Calu3 (cell line): ENCODE measurements at regions not wholly inside any gene's neighbourhood (a gene's known extent, or its start where the extent isn't known, plus 50 kb on each side); places are given as distances from the start of the nearest gene placed in this dataset.

Source experiments
- BruUV-seq: library from RNA; stranded (reverse); fragments of 400-500 nt; replicated peaks from 2 replicates; lab custom pipeline; 2021; lab: Mats Ljungman, UMichigan
- CTCF ChIA-PET: fragments of 300-600 bp; sonication (Branson Sonifier 250); formaldehyde crosslinking; loops from one replicate; lab custom pipeline; 2022; ENCODE audit warnings: antibody characterized with exemption; lab: Charles Lee
- DNase-seq: peaks from one replicate; pipeline ENCODE4 v3.0.0; 2022
- H3K27ac Mint-ChIP-seq: one replicate; pipeline ENCODE4 v1.8.0; 2022; ENCODE audit warnings: mixed read lengths; ENCODE audit not compliant: unreplicated experiment
- H3K27me3 Mint-ChIP-seq: one replicate; pipeline ENCODE4 v1.8.0; 2022; ENCODE audit warnings: mixed read lengths; ENCODE audit not compliant: unreplicated experiment
- H3K36me3 Mint-ChIP-seq: one replicate; pipeline ENCODE4 v1.8.0; 2022; ENCODE audit warnings: mild to moderate bottlenecking, moderate library complexity, mixed read lengths; ENCODE audit not compliant: insufficient read depth, unreplicated experiment
- H3K4me1 Mint-ChIP-seq: one replicate; pipeline ENCODE4 v1.8.0; 2022; ENCODE audit warnings: mild to moderate bottlenecking, low read depth, mixed read lengths; ENCODE audit not compliant: unreplicated experiment
- H3K4me3 Mint-ChIP-seq: one replicate; pipeline ENCODE4 v1.8.0; 2022; ENCODE audit warnings: mild to moderate bottlenecking, low read depth, moderate library complexity, mixed read lengths; ENCODE audit not compliant: unreplicated experiment
- H3K9me3 Mint-ChIP-seq: one replicate; pipeline ENCODE4 v1.8.0; 2022; ENCODE audit warnings: low read depth, mixed read lengths; ENCODE audit not compliant: unreplicated experiment
- CTCF ChIP-seq: fragments of 200-600 bp; IDR thresholded peaks from one replicate; pipeline ENCODE4 v1.8.0; 2022; ENCODE audit warnings: antibody characterized with exemption; ENCODE audit not compliant: unreplicated experiment
- intact Hi-C: fragments of 100-400 bp; cut with micrococcal nuclease; formaldehyde crosslinking; loops from one replicate; pipeline ENCODE4 v1.10.0; 2022; ENCODE audit not compliant: unreplicated experiment

- no peak overlapping the region for H3K4me3 Mint-ChIP-seq
- H3K9me3 Mint-ChIP-seq: no peaks in the 10 kb centered on the region
- no peak for TF ChIP-seq CTCF
- H3K36me3 Mint-ChIP-seq: no peaks in the 10 kb centered on the region
- H3K27ac Mint-ChIP-seq: no peak overlapping the region
- H3K4me1 Mint-ChIP-seq: no peaks in the 10 kb centered on the region
- intact Hi-C loops: no loop called here
- BruUV-seq: no TSS peak
- CTCF ChIA-PET: no interaction called here
- no peak for DNase-seq
- H3K27me3 Mint-ChIP-seq: peaks cover 49% of the 10 kb centered on the region
Observed at GRCh38 chr2:66324356-66324755, 110.6 kb upstream of the MEIS1 start.

- no peaks in the 10 kb centered on the region for H3K9me3 Mint-ChIP-seq
- TF ChIP-seq CTCF: no peak
- peaks cover 41% of the 10 kb centered on the region for H3K27me3 Mint-ChIP-seq
- CTCF ChIA-PET: interaction anchor here (0.6 to 0.7 kb wide), 2 partner anchors 11 to 739 kb away, joined by 3 to 4 read pairs; no protein-coding TSS in a partner anchor
- no TSS peak for BruUV-seq
- no peaks in the 10 kb centered on the region for H3K4me1 Mint-ChIP-seq
- no peak for DNase-seq
- no peak overlapping the region for H3K27ac Mint-ChIP-seq
- no peak overlapping the region for H3K4me3 Mint-ChIP-seq
- intact Hi-C loops: no loop called here
- H3K36me3 Mint-ChIP-seq: no peaks in the 10 kb centered on the region
Observed at GRCh38 chr2:66323406-66323805, 111.5 kb upstream of the MEIS1 start.

- BruUV-seq: no TSS peak
- no peaks in the 10 kb centered on the region for H3K4me1 Mint-ChIP-seq
- no peak overlapping the region for H3K27ac Mint-ChIP-seq
- CTCF ChIA-PET: interaction anchor here (0.7 kb wide), 1 partner anchor 12 kb away, joined by 4 read pairs; no protein-coding TSS in a partner anchor
- H3K36me3 Mint-ChIP-seq: no peaks in the 10 kb centered on the region
- H3K4me3 Mint-ChIP-seq: no peak overlapping the region
- no peaks in the 10 kb centered on the region for H3K9me3 Mint-ChIP-seq
- TF ChIP-seq CTCF: no peak
- H3K27me3 Mint-ChIP-seq: peaks cover 47% of the 10 kb centered on the region
- intact Hi-C loops: no loop called here
- DNase-seq: no peak
Observed at GRCh38 chr2:66322506-66323260, 112.2 kb upstream of the MEIS1 start.

- H3K36me3 Mint-ChIP-seq: no peaks in the 10 kb centered on the region
- TF ChIP-seq CTCF: no peak
- H3K27ac Mint-ChIP-seq: no peak overlapping the region
- H3K4me1 Mint-ChIP-seq: no peaks in the 10 kb centered on the region
- no TSS peak for BruUV-seq
- H3K4me3 Mint-ChIP-seq: no peak overlapping the region
- intact Hi-C loops: no loop called here
- no peaks in the 10 kb centered on the region for H3K9me3 Mint-ChIP-seq
- CTCF ChIA-PET: no interaction called here
- no peak for DNase-seq
- H3K27me3 Mint-ChIP-seq: peaks cover 37% of the 10 kb centered on the region
Observed at GRCh38 chr2:66318009-66318561, 116.8 kb upstream of the MEIS1 start.
